GM19438 (cell line): ENCODE measurements at regions not wholly inside any gene's neighbourhood (a gene's known extent, or its start where the extent isn't known, plus 50 kb on each side); places are given as distances from the start of the nearest gene placed in this dataset.

Source experiments
- ATAC-seq: cut with Tn5 transposase; IDR thresholded peaks from one replicate; pipeline ENCODE4 v1.9.1; 2021; ENCODE audit warnings: low read depth; ENCODE audit not compliant: unreplicated experiment

GRCh38 chr1:55962472-55962871 is 616.9 kb downstream of the PLPP3 start:
- no peak for ATAC-seq

- no peak for ATAC-seq
These were observed 620.2 kb downstream of the PLPP3 start for GRCh38 chr1:55959136-55959548.

GRCh38 chr1:55958498-55958897 is 620.9 kb downstream of the PLPP3 start:
- ATAC-seq, result no peak

- no peak for ATAC-seq
These were observed 622.1 kb downstream of the PLPP3 start for GRCh38 chr1:55957276-55957675.

GRCh38 chr1:55955016-55955621 is 624.2 kb downstream of the PLPP3 start:
- no peak for ATAC-seq

GRCh38 chr1:55951291-55951690 is 628.1 kb downstream of the PLPP3 start:
- ATAC-seq, result no peak

GRCh38 chr1:55947446-55947845 is 631.9 kb downstream of the PLPP3 start:
- ATAC-seq, result no peak

- ATAC-seq, result no peak
These were observed 635.5 kb downstream of the PLPP3 start for GRCh38 chr1:55943721-55944435.

GRCh38 chr1:55943012-55943411 is 636.4 kb downstream of the PLPP3 start:
- ATAC-seq, result no peak

- ATAC-seq, result no peak
These were observed 639.5 kb downstream of the PLPP3 start for GRCh38 chr1:55939866-55940265.

GRCh38 chr1:55938861-55939260 is 640.5 kb downstream of the PLPP3 start:
- no peak for ATAC-seq

- no peak for ATAC-seq
These were observed 641.0 kb downstream of the PLPP3 start for GRCh38 chr1:55938376-55938850.

GRCh38 chr1:55937840-55938375 is 641.5 kb downstream of the PLPP3 start:
- no peak for ATAC-seq

GRCh38 chr1:55935236-55935635 is 644.1 kb downstream of the PLPP3 start:
- ATAC-seq, result no peak

- ATAC-seq, result no peak
These were observed 647.0 kb downstream of the PLPP3 start for GRCh38 chr1:55932402-55932801.

- no peak for ATAC-seq
These were observed 648.1 kb downstream of the PLPP3 start for GRCh38 chr1:55931081-55931940.

- ATAC-seq, result no peak
These were observed 649.7 kb downstream of the PLPP3 start for GRCh38 chr1:55929652-55930051.

GRCh38 chr1:55928576-55928975 is 650.8 kb downstream of the PLPP3 start:
- no peak for ATAC-seq

- ATAC-seq, result no peak
These were observed 651.6 kb downstream of the PLPP3 start for GRCh38 chr1:55927702-55928290.

- no peak for ATAC-seq
These were observed 652.4 kb downstream of the PLPP3 start for GRCh38 chr1:55926906-55927471.
